HepG2 (cell line): ENCODE measurements at regions not wholly inside any gene's neighbourhood (a gene's known extent, or its start where the extent isn't known, plus 50 kb on each side); places are given as distances from the start of the nearest gene placed in this dataset.

ENCODE experiments used
- GFI1 ChIP-seq: sonication (generic); formaldehyde crosslinking; IDR thresholded peaks from 2 replicates; pipeline ENCODE4 v1.5.0; 2020; ENCODE audit warnings: missing genetic modification reagents, mild to moderate bottlenecking, borderline replicate concordance
- HNF1A ChIP-seq, 2 experiments: sonication (generic) in 1 of 2; formaldehyde crosslinking in 1 of 2; IDR thresholded peaks; 2 replicates each; pipeline versions ENCODE4 v1.4.0 to v1.6.1; 2016 to 2020; ENCODE audit warnings: borderline replicate concordance in 1 of 2, low read depth in 1 of 2, mild to moderate bottlenecking in 1 of 2, missing genetic modification reagents in 1 of 2
- ZNF326 ChIP-seq: sonication (generic); formaldehyde crosslinking; IDR thresholded peaks from 2 replicates; pipeline ENCODE4 v1.4.0; 2020; ENCODE audit warnings: missing genetic modification reagents, borderline replicate concordance
- ZNF687 ChIP-seq: sonication (generic); formaldehyde crosslinking; IDR thresholded peaks from 2 replicates; pipeline ENCODE4 v1.5.1; 2020; ENCODE audit warnings: mild to moderate bottlenecking, missing genetic modification reagents, moderate library complexity
- ZNF709 ChIP-seq: sonication (generic); formaldehyde crosslinking; IDR thresholded peaks from 2 replicates; pipeline ENCODE4 v1.5.0; 2020; ENCODE audit warnings: mild to moderate bottlenecking, missing genetic modification reagents

- TF ChIP-seq ZNF687 (CRISPR knock-in tag): no peak
- no peak for TF ChIP-seq ZNF326 (CRISPR knock-in tag)
- no peak for TF ChIP-seq ZNF709 (CRISPR knock-in tag)
- TF ChIP-seq GFI1 (CRISPR knock-in tag): peak; percentile 98
- peak; percentile 69 for TF ChIP-seq HNF1A (IDR thresholded peaks at IDR 0.05; ENCODE audit: low read depth)
- TF ChIP-seq HNF1A (CRISPR knock-in tag; IDR thresholded peaks at IDR 0.05; ENCODE audit: borderline replicate concordance): peak; percentile 67; the same call in 1 of the 2 replicates
Observed at GRCh38 chr13:50320271-50320862, 305.1 kb downstream of the KCNRG start (continued).
